ENCODE measurements at regions not wholly inside any gene's neighbourhood (a gene's known extent, or its start where the extent isn't known, plus 50 kb on each side); places are given as distances from the start of the nearest gene placed in this dataset.

GRCh38 chr5:16013334-16014065, 166.1 kb downstream of the MARCHF11 start:
- Mint-ChIP-seq H3K9me3 (ENCODE audit: low read depth) (peaks cover 16% of the 10 kb centered on the region), H3K27ac (no peak overlapping the region), H3K27me3 (no peaks in the 10 kb centered on the region), H3K4me3 (ENCODE audit: low read depth) (no peak overlapping the region), H3K4me1 (ENCODE audit: low read depth) (no peaks in the 10 kb centered on the region), H3K36me3 (ENCODE audit: insufficient read depth) (no peaks in the 10 kb centered on the region)
- no peak for TF ChIP-seq CTCF (IDR thresholded peaks at IDR 0.05; ENCODE audit: unreplicated experiment)
- DNase-seq (ENCODE audit: low spot score, unreplicated experiment): no peak

- no peak for TF ChIP-seq CTCF (IDR thresholded peaks at IDR 0.05; ENCODE audit: unreplicated experiment)
- Mint-ChIP-seq H3K27ac (no peak overlapping the region), H3K27me3 (no peaks in the 10 kb centered on the region), H3K36me3 (ENCODE audit: insufficient read depth) (no peaks in the 10 kb centered on the region), H3K9me3 (ENCODE audit: low read depth) (peaks cover 9% of the 10 kb centered on the region), H3K4me1 (ENCODE audit: low read depth) (no peaks in the 10 kb centered on the region), H3K4me3 (ENCODE audit: low read depth) (no peak overlapping the region)
- DNase-seq (ENCODE audit: low spot score, unreplicated experiment): no peak
Observed at GRCh38 chr5:16009256-16009655, 170.3 kb downstream of the MARCHF11 start.

GRCh38 chr5:16007750-16008415, 171.7 kb downstream of the MARCHF11 start:
- Mint-ChIP-seq H3K27me3 (no peaks in the 10 kb centered on the region), H3K36me3 (ENCODE audit: insufficient read depth) (no peaks in the 10 kb centered on the region), H3K9me3 (ENCODE audit: low read depth) (peaks cover 13% of the 10 kb centered on the region), H3K27ac (no peak overlapping the region), H3K4me1 (ENCODE audit: low read depth) (no peaks in the 10 kb centered on the region), H3K4me3 (ENCODE audit: low read depth) (no peak overlapping the region)
- no peak for DNase-seq (ENCODE audit: low spot score, unreplicated experiment)
- TF ChIP-seq CTCF (IDR thresholded peaks at IDR 0.05; ENCODE audit: unreplicated experiment): no peak

- H3K4me3 Mint-ChIP-seq (ENCODE audit: low read depth): no peak overlapping the region
- H3K4me1 Mint-ChIP-seq (ENCODE audit: low read depth): no peaks in the 10 kb centered on the region
- H3K27ac Mint-ChIP-seq: no peak overlapping the region
- DNase-seq (ENCODE audit: low spot score, unreplicated experiment): no peak
- no peak for TF ChIP-seq CTCF (IDR thresholded peaks at IDR 0.05; ENCODE audit: unreplicated experiment)
- H3K27me3 Mint-ChIP-seq: no peaks in the 10 kb centered on the region
- no peaks in the 10 kb centered on the region for H3K36me3 Mint-ChIP-seq (ENCODE audit: insufficient read depth)
- H3K9me3 Mint-ChIP-seq (ENCODE audit: low read depth): peaks cover 16% of the 10 kb centered on the region
Observed at GRCh38 chr5:16005225-16005624, 174.4 kb downstream of the MARCHF11 start.

- Mint-ChIP-seq H3K36me3 (ENCODE audit: insufficient read depth) (no peaks in the 10 kb centered on the region), H3K27me3 (no peaks in the 10 kb centered on the region), H3K4me3 (ENCODE audit: low read depth) (no peak overlapping the region), H3K27ac (no peak overlapping the region), H3K4me1 (ENCODE audit: low read depth) (no peaks in the 10 kb centered on the region), H3K9me3 (ENCODE audit: low read depth) (peaks cover 10% of the 10 kb centered on the region)
- no peak for DNase-seq (ENCODE audit: low spot score, unreplicated experiment)
- no peak for TF ChIP-seq CTCF (IDR thresholded peaks at IDR 0.05; ENCODE audit: unreplicated experiment)
Observed at GRCh38 chr5:16000056-16000455, 179.5 kb downstream of the MARCHF11 start.

Measured in progenitor cell of endocrine pancreas (in vitro differentiated cells).